Subcutaneous abdominal adipose tissue (tissue), 5 donors: ENCODE measurements at regions not wholly inside any gene's neighbourhood (a gene's known extent, or its start where the extent isn't known, plus 50 kb on each side); places are given as distances from the start of the nearest gene placed in this dataset.

ENCODE experiments used
- H3K27ac ChIP-seq: one replicate; pipeline ENCODE4 v1.7.0; 2013; ENCODE audit warnings: low read depth, mild to moderate bottlenecking, inconsistent platforms, low read length, moderate library complexity
- H3K27me3 ChIP-seq, 5 donors: one replicate each; pipeline ENCODE4 v1.7.0; 2013; ENCODE audit warnings: low read length in 5 of 5, inconsistent platforms in 1 of 5; ENCODE audit not compliant: control insufficient read depth in 5 of 5, insufficient read depth in 4 of 5
- H3K36me3 ChIP-seq, 5 donors: one replicate each; pipeline ENCODE4 v1.7.0; 2013; ENCODE audit warnings: low read length in 5 of 5; ENCODE audit not compliant: control insufficient read depth in 5 of 5, insufficient read depth in 5 of 5
- H3K4me1 ChIP-seq, 5 donors: one replicate each; pipeline ENCODE4 v1.7.0; 2013; ENCODE audit warnings: low read length in 5 of 5, mild to moderate bottlenecking in 3 of 5, moderate library complexity in 1 of 5; ENCODE audit not compliant: control insufficient read depth in 5 of 5, insufficient read depth in 5 of 5
- H3K4me3 ChIP-seq, 5 donors: one replicate each; pipeline ENCODE4 v1.7.0; 2013; ENCODE audit warnings: low read length in 5 of 5, low read depth in 1 of 5
- H3K9ac ChIP-seq, 5 donors: one replicate each; pipeline ENCODE4 v1.7.0; 2013; ENCODE audit warnings: low read length in 5 of 5, mild to moderate bottlenecking in 4 of 5, moderate library complexity in 3 of 5
- H3K9me3 ChIP-seq, 5 donors: one replicate each; pipeline ENCODE4 v1.7.0; 2013; ENCODE audit warnings: low read length in 5 of 5; ENCODE audit not compliant: control insufficient read depth in 5 of 5
- donor health status: healthy.
- donor health status: healthy.
- donor health status: healthy.
- donor health status: healthy.
- donor health status: healthy.

DNA sequence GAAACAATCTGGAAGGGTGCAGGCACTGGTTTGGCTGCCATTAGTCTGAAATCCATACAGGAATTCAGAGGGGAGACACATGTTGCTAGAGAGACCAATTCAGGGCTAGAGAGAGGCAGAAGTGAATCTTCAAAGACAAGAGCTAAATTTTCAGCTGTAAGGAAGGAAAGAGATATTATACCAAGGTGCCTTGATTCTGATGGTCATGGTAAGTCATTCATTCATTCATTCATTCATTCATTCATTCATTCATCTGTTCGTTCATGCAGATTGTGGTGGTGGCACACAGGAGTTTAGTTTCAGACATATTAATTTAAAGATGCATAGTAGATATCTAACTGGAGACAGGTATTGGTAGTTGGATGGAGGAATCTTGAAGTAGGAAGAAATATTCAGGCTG, 1493.5 kb upstream of the TMEM132C start:
- no peak overlapping the region for H3K4me3 ChIP-seq
- H3K27ac ChIP-seq, result no peak overlapping the region
- no peaks in the 10 kb centered on the region for H3K27me3 ChIP-seq
- no peaks in the 10 kb centered on the region for H3K4me1 ChIP-seq
- no peak overlapping the region for H3K9ac ChIP-seq
- no peaks in the 10 kb centered on the region for H3K36me3 ChIP-seq
- H3K9me3 ChIP-seq, result peaks cover 0 to 4% (median 0%) of the 10 kb centered on the region in 5 donors

DNA sequence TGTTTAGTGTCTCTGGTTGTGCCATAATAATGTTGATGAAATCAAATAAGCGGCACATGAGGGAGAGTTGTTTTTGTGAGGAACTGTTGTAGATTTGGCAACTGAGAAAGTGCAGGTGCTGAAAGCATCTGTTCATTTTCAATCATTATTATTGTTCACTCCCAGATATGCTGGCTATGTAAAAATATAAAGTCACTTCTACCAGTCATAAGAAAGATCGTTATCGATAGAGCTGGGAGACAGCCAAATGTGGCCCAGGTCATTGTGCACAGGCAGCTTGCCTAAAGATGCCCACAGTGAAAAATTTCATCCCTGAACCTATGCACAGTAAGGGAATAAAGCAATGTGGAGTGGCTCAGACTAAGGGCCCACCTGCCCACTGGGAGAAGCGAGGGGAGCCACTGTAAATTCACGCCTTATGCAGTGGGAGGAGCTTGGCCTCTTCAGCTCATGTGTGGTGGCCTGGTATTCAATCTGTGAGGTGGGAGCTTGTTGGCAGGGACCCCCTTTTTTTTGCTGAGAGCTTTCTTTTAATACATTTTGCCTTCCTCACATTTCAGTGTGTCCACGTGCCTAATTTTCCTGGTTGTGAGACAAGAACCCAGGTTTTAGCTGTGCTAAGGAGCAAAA, 1490.8 kb upstream of the TMEM132C start:
- Histone ChIP-seq H3K9ac (no peak overlapping the region), H3K4me1 (no peaks in the 10 kb centered on the region), H3K27me3 (no peaks in the 10 kb centered on the region), H3K27ac (no peak overlapping the region), H3K9me3 (peaks cover 0 to 4% (median 0%) of the 10 kb centered on the region in 5 donors), H3K4me3 (no peak overlapping the region), H3K36me3 (no peaks in the 10 kb centered on the region)

DNA sequence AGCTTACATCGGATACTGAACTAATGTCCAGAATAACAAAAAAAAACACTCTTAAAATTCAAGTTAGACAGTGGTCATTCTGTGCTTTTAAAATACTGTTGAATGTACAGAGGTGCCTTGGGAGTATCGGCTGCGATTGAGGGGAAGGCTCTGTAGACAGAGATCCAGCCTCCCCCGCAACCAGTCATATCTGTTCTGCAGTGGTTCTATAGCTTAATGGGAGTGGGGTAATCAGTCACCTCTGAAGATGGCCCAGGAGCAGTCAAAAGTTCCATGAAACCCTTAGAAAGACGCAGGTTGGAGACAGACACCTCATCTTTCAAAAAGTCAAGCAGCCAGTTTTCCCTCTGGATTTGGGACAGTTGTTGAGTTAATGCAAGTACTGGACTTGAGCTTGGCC, 1486.6 kb upstream of the TMEM132C start:
- H3K9me3 ChIP-seq, result no peaks in the 10 kb centered on the region
- H3K4me3 ChIP-seq, result no peak overlapping the region
- no peaks in the 10 kb centered on the region for H3K36me3 ChIP-seq
- H3K4me1 ChIP-seq, result no peaks in the 10 kb centered on the region
- H3K27me3 ChIP-seq, result no peaks in the 10 kb centered on the region
- no peak overlapping the region for H3K27ac ChIP-seq
- no peak overlapping the region for H3K9ac ChIP-seq

DNA sequence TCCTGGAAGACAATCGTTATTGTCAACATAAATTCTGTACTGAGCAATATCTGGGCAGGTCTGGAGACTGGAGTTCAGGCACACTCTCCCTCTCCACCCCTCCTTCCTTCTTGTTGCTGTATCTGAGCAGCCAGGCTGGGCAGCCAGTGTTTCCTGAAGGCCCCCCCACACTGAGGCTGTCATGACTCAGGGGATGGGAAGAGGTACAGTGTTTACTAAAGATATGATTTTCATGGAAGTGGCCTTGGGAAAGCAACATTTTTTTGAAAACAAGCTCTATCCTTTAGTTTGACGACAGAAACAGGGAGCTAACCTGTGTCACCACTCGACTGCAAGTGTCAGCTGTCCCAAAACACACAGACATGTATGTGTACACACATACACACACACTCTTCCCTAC, 1485.4 kb upstream of the TMEM132C start:
- H3K9ac ChIP-seq, result no peak overlapping the region
- H3K9me3 ChIP-seq, result no peaks in the 10 kb centered on the region
- H3K27me3 ChIP-seq, result no peaks in the 10 kb centered on the region
- no peak overlapping the region for H3K27ac ChIP-seq
- no peak overlapping the region for H3K4me3 ChIP-seq
- H3K36me3 ChIP-seq, result no peaks in the 10 kb centered on the region
- H3K4me1 ChIP-seq, result no peaks in the 10 kb centered on the region

DNA sequence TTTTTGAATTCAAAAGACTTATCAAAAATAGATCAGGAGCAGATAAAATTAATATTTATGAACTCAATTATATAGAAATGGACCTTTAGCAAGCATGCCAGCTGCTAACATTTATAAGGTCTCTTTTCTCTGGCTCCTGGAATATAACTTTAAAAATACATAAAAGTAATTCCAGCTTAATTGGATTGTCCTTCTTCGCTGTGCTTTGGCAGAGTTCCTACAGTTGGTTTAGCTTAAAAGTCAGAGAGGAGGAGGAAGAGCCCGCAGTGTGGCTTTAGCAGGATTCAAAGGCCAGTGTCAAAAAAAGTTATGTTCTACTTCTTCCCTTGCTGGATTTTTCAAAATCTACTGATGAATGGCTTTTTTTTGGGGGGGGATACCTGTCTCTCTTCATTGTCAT, 1484.9 kb upstream of the TMEM132C start:
- H3K27me3 ChIP-seq, result no peaks in the 10 kb centered on the region
- no peak overlapping the region for H3K27ac ChIP-seq
- no peaks in the 10 kb centered on the region for H3K4me1 ChIP-seq
- H3K4me3 ChIP-seq, result no peak overlapping the region
- no peaks in the 10 kb centered on the region for H3K36me3 ChIP-seq
- H3K9ac ChIP-seq, result no peak overlapping the region
- no peaks in the 10 kb centered on the region for H3K9me3 ChIP-seq

DNA sequence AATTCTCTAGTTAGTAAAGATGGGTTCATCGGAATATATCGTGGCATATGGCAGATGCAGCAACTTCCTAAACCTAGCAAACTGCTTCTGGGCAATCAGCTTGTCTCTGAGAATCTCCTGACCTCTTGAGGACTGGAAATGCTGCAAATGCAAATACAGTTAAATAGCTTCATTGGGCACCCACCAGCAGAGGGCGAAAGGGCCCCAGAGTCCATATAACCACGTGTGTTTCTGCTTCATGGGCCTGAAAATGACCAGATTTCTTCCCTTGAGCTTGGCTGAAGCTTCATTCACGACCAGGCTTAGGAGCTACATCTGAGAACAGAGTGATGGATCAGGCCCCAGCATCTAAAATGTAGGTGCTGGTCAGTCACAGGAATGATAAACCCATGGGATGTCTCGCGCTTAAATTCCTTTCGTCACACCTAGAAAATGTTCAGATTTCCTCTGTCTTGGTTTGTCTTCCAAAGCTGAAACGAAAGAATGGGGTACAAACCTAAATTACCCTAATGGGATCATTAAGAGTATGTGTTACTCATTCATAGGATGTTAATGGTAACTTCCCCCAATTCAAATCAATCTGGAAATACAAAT, 1482.5 kb upstream of the TMEM132C start:
- Histone ChIP-seq H3K4me3 (no peak overlapping the region), H3K27me3 (no peaks in the 10 kb centered on the region), H3K27ac (no peak overlapping the region), H3K9me3 (no peaks in the 10 kb centered on the region), H3K4me1 (no peaks in the 10 kb centered on the region), H3K9ac (no peak overlapping the region), H3K36me3 (no peaks in the 10 kb centered on the region)

DNA sequence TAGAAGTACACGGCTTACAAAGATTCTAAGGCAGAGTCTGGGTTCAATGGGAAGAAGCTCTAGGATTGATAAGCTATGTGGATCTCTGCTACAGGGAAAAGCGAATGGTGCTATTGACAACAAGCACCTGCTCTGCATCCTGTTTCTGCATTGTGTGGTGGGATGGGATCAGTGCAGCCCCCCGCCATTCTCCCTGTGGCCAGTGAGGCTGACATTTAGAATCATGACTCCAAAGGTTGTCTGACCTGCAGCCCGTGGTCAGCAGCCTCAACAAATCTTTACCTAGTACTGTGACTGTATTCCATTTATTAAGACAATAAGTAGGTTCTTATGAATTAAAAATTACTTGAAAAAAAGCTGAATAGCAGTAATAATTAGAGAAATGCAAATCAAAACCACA, 1477.0 kb upstream of the TMEM132C start:
- no peaks in the 10 kb centered on the region for H3K27me3 ChIP-seq
- no peak overlapping the region for H3K4me3 ChIP-seq
- no peak overlapping the region for H3K9ac ChIP-seq
- no peaks in the 10 kb centered on the region for H3K4me1 ChIP-seq
- no peak overlapping the region for H3K27ac ChIP-seq
- H3K9me3 ChIP-seq, result no peaks in the 10 kb centered on the region
- H3K36me3 ChIP-seq, result no peaks in the 10 kb centered on the region

DNA sequence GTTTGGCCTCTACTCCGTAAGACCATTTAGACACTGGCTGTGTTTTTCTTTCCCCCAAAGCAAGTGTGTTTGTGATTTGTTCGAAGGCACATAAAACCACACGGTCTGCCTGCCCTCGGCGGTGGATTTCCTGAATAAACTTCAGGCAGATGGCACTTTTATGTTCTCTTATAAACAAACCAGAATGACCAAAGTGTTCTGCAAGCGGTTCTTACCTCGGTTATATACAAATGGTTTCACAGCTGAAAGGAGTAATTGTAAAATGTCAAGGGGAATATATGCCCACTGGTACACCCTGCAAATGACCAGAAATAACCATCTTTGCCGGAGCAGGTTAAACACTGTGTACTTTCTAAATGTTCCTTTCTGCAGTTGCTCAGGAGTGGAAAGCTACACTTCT, 1475.8 kb upstream of the TMEM132C start:
- Histone ChIP-seq H3K4me3 (no peak overlapping the region), H3K27ac (no peak overlapping the region), H3K9ac (no peak overlapping the region), H3K27me3 (no peaks in the 10 kb centered on the region), H3K36me3 (no peaks in the 10 kb centered on the region), H3K4me1 (no peaks in the 10 kb centered on the region), H3K9me3 (no peaks in the 10 kb centered on the region)

DNA sequence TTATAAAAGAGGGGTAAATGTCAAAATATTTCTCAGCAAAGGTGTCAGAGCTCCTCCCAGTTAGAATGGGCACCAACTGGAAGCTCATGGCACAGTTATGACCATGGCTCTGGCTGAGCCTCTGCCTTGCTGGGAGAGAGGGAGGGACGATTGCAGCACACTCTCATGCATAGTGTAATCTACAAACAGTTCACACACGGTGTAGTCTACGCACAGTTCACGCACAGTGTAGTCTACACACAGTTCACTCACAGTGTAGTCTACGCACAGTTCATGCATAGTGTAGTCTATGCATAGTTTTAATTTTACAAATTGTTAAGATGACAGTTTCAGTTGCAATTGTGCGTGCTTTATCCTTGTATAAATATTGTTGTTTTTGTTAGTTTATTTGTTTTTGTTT, 1474.6 kb upstream of the TMEM132C start:
- Histone ChIP-seq H3K9ac (no peak overlapping the region), H3K27me3 (no peaks in the 10 kb centered on the region), H3K36me3 (no peaks in the 10 kb centered on the region), H3K4me3 (no peak overlapping the region), H3K9me3 (no peaks in the 10 kb centered on the region), H3K4me1 (no peaks in the 10 kb centered on the region), H3K27ac (no peak overlapping the region)

DNA sequence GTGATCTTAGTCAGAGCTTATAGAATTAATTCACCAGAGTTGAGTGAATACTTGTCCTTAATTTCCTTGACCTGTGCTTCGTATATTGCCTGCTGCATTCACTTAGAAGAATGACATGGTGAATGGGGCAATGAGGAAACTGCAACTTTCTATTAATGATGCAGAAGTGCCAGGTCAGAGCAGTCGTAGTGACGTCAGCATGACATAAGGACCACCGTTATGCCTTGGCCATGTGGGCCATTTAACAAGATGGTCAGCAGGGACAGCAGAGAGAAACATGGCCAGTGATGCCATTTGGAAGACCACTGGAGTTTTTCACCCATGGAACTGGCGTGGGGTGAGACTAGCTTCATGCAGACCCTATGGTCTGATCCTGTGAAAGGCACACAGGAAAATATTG, 1469.4 kb upstream of the TMEM132C start:
- Histone ChIP-seq H3K36me3 (no peaks in the 10 kb centered on the region), H3K27me3 (no peaks in the 10 kb centered on the region), H3K9me3 (no peaks in the 10 kb centered on the region), H3K27ac (no peak overlapping the region), H3K4me3 (no peak overlapping the region), H3K9ac (no peak overlapping the region), H3K4me1 (no peaks in the 10 kb centered on the region)
